SU-DHL-6 (cell line): ENCODE measurements at regions not wholly inside any gene's neighbourhood (a gene's known extent, or its start where the extent isn't known, plus 50 kb on each side); places are given as distances from the start of the nearest gene placed in this dataset.

ENCODE experiments used
- H2AFZ ChIP-seq: fragments of 200-600 bp; sonication (generic); 2 replicates; pipeline ENCODE4 v1.6.1; 2014; ENCODE audit warnings: low read depth, mild to moderate bottlenecking, moderate library complexity, mixed read lengths, antibody characterized with exemption, low read length; ENCODE audit not compliant: severe bottlenecking
- H3F3A ChIP-seq: fragments of 200-600 bp; shearing (Covaris generic); 2 replicates; pipeline ENCODE4 v1.6.0; 2016; ENCODE audit warnings: antibody characterized with exemption, mild to moderate bottlenecking; ENCODE audit not compliant: insufficient read depth
- H3K27ac ChIP-seq: fragments of 200-600 bp; sonication (generic); 2 replicates; pipeline ENCODE4 v1.5.1; 2016; ENCODE audit warnings: low read depth, mild to moderate bottlenecking, low read length, moderate library complexity, mixed read lengths
- H3K27me3 ChIP-seq: fragments of 200-600 bp; sonication (generic), shearing (Covaris generic); 2 replicates; pipeline ENCODE4 v1.6.0; 2014; ENCODE audit warnings: mild to moderate bottlenecking, low read length
- H3K36me3 ChIP-seq: fragments of 200-600 bp; sonication (generic); 2 replicates; pipeline ENCODE4 v1.6.1; 2014; ENCODE audit warnings: mild to moderate bottlenecking, low read length, mixed read lengths
- H3K4me2 ChIP-seq: fragments of 300-600, 200-600 bp; shearing (Covaris generic), sonication (generic); 2 replicates; pipeline ENCODE4 v1.6.0; 2014; ENCODE audit warnings: low read length, low read depth, mild to moderate bottlenecking; ENCODE audit not compliant: poor library complexity, severe bottlenecking
- H3K4me3 ChIP-seq: fragments of 200-600 bp; sonication (generic); 2 replicates; pipeline ENCODE4 v1.5.1; 2014; ENCODE audit warnings: antibody characterized with exemption, low read length, mild to moderate bottlenecking, mixed read lengths; ENCODE audit not compliant: insufficient read depth, poor library complexity, severe bottlenecking
- H3K79me2 ChIP-seq: fragments of 200-600 bp; sonication (generic); 2 replicates; pipeline ENCODE4 v1.6.1; 2014; ENCODE audit warnings: mild to moderate bottlenecking, low read length, moderate library complexity; ENCODE audit not compliant: insufficient read depth
- H3K9ac ChIP-seq: fragments of 200-600 bp; sonication (generic); 2 replicates; pipeline ENCODE4 v1.7.0; 2014; ENCODE audit warnings: mild to moderate bottlenecking, low read length
- H3K9me2 ChIP-seq: fragments of 200-600 bp; sonication (generic); replicated peaks from 2 replicates; pipeline ENCODE4 v1.6.1; 2014; ENCODE audit warnings: low read length; ENCODE audit not compliant: insufficient read depth
- H3K9me3 ChIP-seq: fragments of 200-600 bp; sonication (generic); 2 replicates; pipeline ENCODE4 v1.6.1; 2014; ENCODE audit warnings: low read length, mixed read lengths; ENCODE audit not compliant: insufficient read depth
- H4K20me1 ChIP-seq: fragments of 200-600 bp; sonication (generic); 2 replicates; pipeline ENCODE4 v1.6.1; 2014; ENCODE audit warnings: low read depth, mild to moderate bottlenecking, antibody characterized with exemption, low read length, moderate library complexity, mixed read lengths
- CTCF ChIP-seq: fragments of 200-600 bp; sonication (generic); IDR thresholded peaks from one replicate; pipeline ENCODE4 v1.5.1; 2017; ENCODE audit warnings: antibody characterized with exemption, mild to moderate bottlenecking, low read length, moderate library complexity; ENCODE audit not compliant: insufficient read depth, poor library complexity, severe bottlenecking
- EZH2phosphoT487 ChIP-seq: fragments of 200-600 bp; sonication (generic), shearing (Covaris generic); conservative IDR thresholded peaks from 2 replicates; pipeline ENCODE4 v1.6.1; 2018; ENCODE audit warnings: mild to moderate bottlenecking, antibody characterized with exemption, low read length, moderate library complexity, mixed read lengths

DNA sequence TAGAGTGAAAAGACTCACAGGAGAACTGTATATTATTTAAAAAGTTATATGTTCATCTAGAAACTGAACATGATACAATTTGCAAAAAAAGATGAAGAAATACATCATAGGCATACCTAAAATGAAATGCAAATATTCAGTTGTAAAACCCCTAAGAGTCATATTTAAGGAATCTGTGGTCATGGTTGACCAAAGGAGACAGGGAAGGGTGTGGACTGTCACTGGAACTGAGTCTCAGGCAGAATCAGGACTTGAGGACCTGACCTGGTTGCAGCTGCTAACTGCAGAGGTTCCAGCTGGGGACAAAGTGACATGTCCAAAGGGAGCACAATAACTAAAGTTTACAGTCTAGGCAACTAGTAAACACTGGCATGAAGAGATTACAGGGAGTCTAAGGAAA lies 211.3 kb upstream of the RAG2 start:
- no peaks in the 10 kb centered on the region for H3K79me2 ChIP-seq
- TF ChIP-seq EZH2phosphoT487, result no peak
- no peak for TF ChIP-seq CTCF
- H3K27me3 ChIP-seq, result no peaks in the 10 kb centered on the region
- H2AFZ ChIP-seq, result no peak overlapping the region
- H3K4me2 ChIP-seq, result no peak overlapping the region
- no peaks in the 10 kb centered on the region for H3K9me3 ChIP-seq
- no peaks in the 10 kb centered on the region for H3F3A ChIP-seq
- no peaks in the 10 kb centered on the region for H4K20me1 ChIP-seq
- no peak overlapping the region for H3K4me3 ChIP-seq
- no peak overlapping the region for H3K9ac ChIP-seq
- H3K36me3 ChIP-seq, result no peaks in the 10 kb centered on the region
- no peak overlapping the region for H3K27ac ChIP-seq
- H3K9me2 ChIP-seq, result no peaks in the 10 kb centered on the region

DNA sequence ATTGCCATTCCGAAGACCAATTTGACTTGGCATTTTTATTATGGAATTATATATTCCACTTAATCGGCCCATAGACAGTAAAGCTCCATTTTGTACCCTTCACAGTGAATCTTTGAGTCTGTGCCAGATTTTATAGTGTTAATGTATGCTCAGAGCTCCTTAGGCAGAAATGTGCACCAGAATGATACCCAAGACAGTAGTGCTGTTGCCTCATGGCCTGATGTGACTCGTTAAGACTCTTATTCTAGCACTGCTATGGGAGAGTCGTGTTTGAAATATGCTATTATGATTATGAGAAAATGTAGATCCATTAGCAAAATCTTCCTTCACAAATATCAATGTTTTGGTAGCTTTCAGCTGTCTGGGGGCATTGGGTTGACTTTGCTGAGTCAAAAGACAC lies 209.8 kb upstream of the RAG2 start:
- H3K36me3 ChIP-seq, result no peaks in the 10 kb centered on the region
- no peaks in the 10 kb centered on the region for H3F3A ChIP-seq
- no peaks in the 10 kb centered on the region for H4K20me1 ChIP-seq
- no peak overlapping the region for H3K4me2 ChIP-seq
- no peak overlapping the region for H3K9ac ChIP-seq
- H3K9me2 ChIP-seq, result no peaks in the 10 kb centered on the region
- H3K9me3 ChIP-seq, result no peaks in the 10 kb centered on the region
- H3K4me3 ChIP-seq, result no peak overlapping the region
- H2AFZ ChIP-seq, result no peak overlapping the region
- TF ChIP-seq CTCF (no peak), EZH2phosphoT487 (no peak)
- H3K27ac ChIP-seq, result no peak overlapping the region
- no peaks in the 10 kb centered on the region for H3K27me3 ChIP-seq
- H3K79me2 ChIP-seq, result no peaks in the 10 kb centered on the region

- H3K9ac ChIP-seq, result no peak overlapping the region
Measured at GRCh38 chr11:36803084-36803483, 205.0 kb upstream of the RAG2 start.

More at GRCh38 chr11:36803084-36803483, 205.0 kb upstream of the RAG2 start:
- H3K4me3 ChIP-seq, result no peak overlapping the region
- H3K4me2 ChIP-seq, result no peak overlapping the region
- TF ChIP-seq CTCF (no peak), EZH2phosphoT487 (no peak)
- H3K79me2 ChIP-seq, result no peaks in the 10 kb centered on the region
- H3K27ac ChIP-seq, result no peak overlapping the region
- H3K36me3 ChIP-seq, result no peaks in the 10 kb centered on the region
- H3K9me2 ChIP-seq, result no peaks in the 10 kb centered on the region
- no peaks in the 10 kb centered on the region for H3K27me3 ChIP-seq
- no peaks in the 10 kb centered on the region for H3K9me3 ChIP-seq
- no peaks in the 10 kb centered on the region for H3F3A ChIP-seq
- no peaks in the 10 kb centered on the region for H4K20me1 ChIP-seq
- no peak overlapping the region for H2AFZ ChIP-seq
